K562 (cell line): ENCODE measurements at regions not wholly inside any gene's neighbourhood (a gene's known extent, or its start where the extent isn't known, plus 50 kb on each side); places are given as distances from the start of the nearest gene placed in this dataset.

Experiments
- ATAC-seq: fragments of 200-7000 bp; cut with Tn5 transposase; 3 replicates; pipeline ENCODE4 v1.9.1; 2020; ENCODE audit warnings: moderate library complexity
- BruUV-seq: library from RNA; stranded (reverse); fragments of 400-500 nt; replicated peaks from 2 replicates; lab custom pipeline; 2021; lab: Mats Ljungman, UMichigan
- CTCF ChIA-PET: fragments of 300-600 bp; formaldehyde crosslinking; extraction: SDS; loops from one replicate; lab custom pipeline; 2021; ENCODE audit warnings: low intra/inter-chr PET ratio; lab: Yijun Ruan, JAX
- POLR2A ChIA-PET: fragments of 300-600, 350-650 bp; sonication (Branson Sonifier 250); formaldehyde crosslinking; extraction: SDS; loops from one replicate; lab custom pipeline; 2021; ENCODE audit warnings: antibody characterized with exemption, inconsistent platforms; lab: Yijun Ruan, JAX
- DNase-seq, 4 experiments: peaks; one replicate each; pipeline versions ENCODE4 v3.0.0 to v3.0.0-alpha.2; 2011 to 2018; ENCODE audit warnings: low spot score in 3 of 4, mixed read lengths in 3 of 4; ENCODE audit errors: extremely low read depth in 1 of 4
- FAIRE-seq: peaks from 2 replicates; lab custom pipeline; 2011; peaks lifted over from hg19 to GRCh38; lab: Jason Lieb, UNC
- H2AFZ ChIP-seq: 2 replicates; pipeline ENCODE4 v1.6.0; 2011; ENCODE audit warnings: low read depth, low read length, control low read depth, inconsistent platforms
- H3K27ac ChIP-seq: fragments of 200-600 bp; 3 replicates; pipeline ENCODE4 v1.8.0; 2011; ENCODE audit warnings: low read depth, mild to moderate bottlenecking, control low read depth, inconsistent platforms, low read length, moderate library complexity, mixed read lengths; ENCODE audit errors: extremely low read depth
- H3K27me3 ChIP-seq, 2 experiments: fragments of 300-600 bp in 1 of 2; 2 replicates in 1 of 2; 3 replicates in 1 of 2; pipeline versions ENCODE4 v1.6.0 to v1.8.0; 2011; ENCODE audit warnings: inconsistent platforms in 2 of 2, low read length in 2 of 2, mild to moderate bottlenecking in 1 of 2, mixed read lengths in 1 of 2, moderate library complexity in 1 of 2; ENCODE audit not compliant: control insufficient read depth in 2 of 2, insufficient read depth in 2 of 2
- H3K36me3 ChIP-seq: fragments of 300-600 bp; 3 replicates; pipeline ENCODE4 v1.8.0; 2011; ENCODE audit warnings: mild to moderate bottlenecking, low read length, inconsistent platforms; ENCODE audit not compliant: control insufficient read depth, insufficient read depth
- H3K4me1 ChIP-seq, 2 experiments: fragments of 200-600 bp in 1 of 2; replicated peaks in 1 of 2; 2 replicates in 1 of 2; 3 replicates in 1 of 2; pipeline versions ENCODE4 v1.5.1 to v1.8.0; 2011; ENCODE audit warnings: inconsistent platforms in 2 of 2, low read length in 2 of 2, mild to moderate bottlenecking in 1 of 2, mixed read lengths in 1 of 2, moderate library complexity in 1 of 2; ENCODE audit not compliant: control insufficient read depth in 2 of 2, insufficient read depth in 2 of 2
- H3K4me2 ChIP-seq: 2 replicates; pipeline ENCODE4 v1.6.1; 2011; ENCODE audit warnings: low read length, control low read depth, inconsistent platforms, mixed read lengths; ENCODE audit not compliant: insufficient read depth
- H3K4me3 ChIP-seq: fragments of 200-600 bp; sonication (generic), shearing (Covaris generic); 2 replicates; pipeline ENCODE4 v1.5.1; 2016; ENCODE audit warnings: control low read depth, inconsistent platforms
- H3K79me2 ChIP-seq: fragments of 200-600 bp; 3 replicates; pipeline ENCODE4 v1.8.0; 2011; ENCODE audit warnings: low read length, inconsistent platforms; ENCODE audit not compliant: control insufficient read depth, insufficient read depth
- H3K9ac ChIP-seq, 2 experiments: 2 replicates each; pipeline versions ENCODE4 v1.6.0 to v1.6.1; 2011; ENCODE audit warnings: low read depth in 2 of 2, low read length in 2 of 2, control low read depth in 1 of 2, inconsistent platforms in 1 of 2, mild to moderate bottlenecking in 1 of 2, mixed read lengths in 1 of 2; ENCODE audit not compliant: insufficient read depth in 1 of 2
- H3K9me1 ChIP-seq: one replicate; pipeline ENCODE4 v1.6.0; 2011; ENCODE audit warnings: inconsistent platforms, mild to moderate bottlenecking, low read length, moderate library complexity; ENCODE audit not compliant: control insufficient read depth, insufficient read depth
- H3K9me3 ChIP-seq: replicated peaks from 2 replicates; pipeline ENCODE4 v1.5.1; 2011; ENCODE audit warnings: low read depth, low read length, inconsistent platforms; ENCODE audit not compliant: control insufficient read depth, insufficient read depth
- H4K20me1 ChIP-seq: replicated peaks from 2 replicates; pipeline ENCODE4 v1.6.1; 2011; ENCODE audit warnings: low read length, inconsistent platforms, mixed read lengths; ENCODE audit not compliant: control insufficient read depth, insufficient read depth
- CBX1 ChIP-seq: sonication (generic); IDR thresholded peaks from 2 replicates; pipeline ENCODE4 v1.6.1; 2016; ENCODE audit warnings: antibody characterized with exemption, low read depth, mild to moderate bottlenecking
- FOXP1 ChIP-seq: sonication (generic); formaldehyde crosslinking; IDR thresholded peaks from 2 replicates; pipeline ENCODE4 v1.8.0; 2022; ENCODE audit warnings: mild to moderate bottlenecking, missing genetic modification reagents
- GABPA ChIP-seq: fragments of 200-800 bp; sonication (Bioruptor generic); conservative IDR thresholded peaks from 2 replicates; pipeline ENCODE4 v1.6.1; 2016; ENCODE audit warnings: low read depth, missing genetic modification characterization, missing compliant biosample characterization
- ILK ChIP-seq: fragments of 450-650 bp; IDR thresholded peaks from 2 replicates; pipeline ENCODE4 v1.6.1; 2016; ENCODE audit warnings: missing genetic modification characterization, low read depth, mild to moderate bottlenecking, missing compliant biosample characterization, moderate library complexity, borderline replicate concordance
- MBD1 ChIP-seq: fragments of 250-450 bp; sonication (Bioruptor Pico); IDR thresholded peaks from 2 replicates; pipeline ENCODE4 v1.8.0; 2022; ENCODE audit warnings: inconsistent platforms
- MEF2D ChIP-seq: conservative IDR thresholded peaks from 2 replicates; pipeline ENCODE4 v1.6.1; 2016; ENCODE audit warnings: low read depth, missing genetic modification characterization, missing compliant biosample characterization
- MTA2 ChIP-seq: fragments of 450-650 bp; IDR thresholded peaks from 2 replicates; pipeline ENCODE4 v1.6.1; 2016; ENCODE audit warnings: low read depth
- NUFIP1 ChIP-seq: fragments of 450-650 bp; IDR thresholded peaks from 2 replicates; pipeline ENCODE4 v1.6.1; 2018; ENCODE audit not compliant: partially characterized antibody
- POLR3A ChIP-seq: IDR thresholded peaks from 2 replicates; pipeline ENCODE4 v1.6.1; 2011; ENCODE audit warnings: borderline replicate concordance, mild to moderate bottlenecking, moderate library complexity; ENCODE audit not compliant: insufficient read length, insufficient read depth; ENCODE audit errors: extremely low read depth
- RNF219 ChIP-seq: fragments of 250-450 bp; sonication (Bioruptor Pico); IDR thresholded peaks from 2 replicates; pipeline ENCODE4 v1.5.0; 2022; ENCODE audit warnings: mild to moderate bottlenecking
- U2AF2 ChIP-seq: fragments of 200-400 bp; formaldehyde crosslinking; optimal IDR thresholded peaks from 2 replicates; pipeline ENCODE3; 2017; ENCODE audit warnings: low read depth, mild to moderate bottlenecking, low read length
- XRCC4 ChIP-seq: IDR thresholded peaks from one replicate; pipeline ENCODE4 v1.6.1; 2011; ENCODE audit not compliant: insufficient read depth, insufficient read length; ENCODE audit errors: extremely low read depth
- ZBTB17 ChIP-seq: fragments of 450-650 bp; formaldehyde crosslinking; IDR thresholded peaks from 2 replicates; pipeline ENCODE4 v1.4.0; 2020; ENCODE audit warnings: mild to moderate bottlenecking
- ZNF121 ChIP-seq: sonication (generic); formaldehyde crosslinking; conservative IDR thresholded peaks from 2 replicates; pipeline ENCODE4 v1.8.0; 2022; ENCODE audit warnings: missing genetic modification reagents
- ZNF668 ChIP-seq: fragments of 250-450 bp; sonication (Bioruptor Pico); IDR thresholded peaks from 2 replicates; pipeline ENCODE4 v1.8.0; 2022; ENCODE audit warnings: mild to moderate bottlenecking, inconsistent platforms
- WGBS: fragments of 100-300 bp; shearing (Covaris generic); methylation state at CpG from one replicate; pipeline ENCODE4 v1.1.6; 2016; ENCODE audit warnings: low coverage, mixed read lengths; ENCODE audit not compliant: insufficient coverage; ENCODE audit errors: missing lambda C conversion rate; 5-methylcytosine and 5-hydroxymethylcytosine counted together
- in situ Hi-C: fragments of 300-500 bp; cut with MboI; formaldehyde crosslinking; loops from 4 replicates; pipeline ENCODE4 v1.15.0; 2018; ENCODE audit warnings: inconsistent platforms, mixed read lengths
- intact Hi-C: fragments of 100-400 bp; cut with micrococcal nuclease; formaldehyde crosslinking; loops from 2 replicates; pipeline ENCODE4 v1.14.2; 2022

- POLR2A ChIA-PET, result no interaction called here
- H3K27me3 ChIP-seq, result no peaks in the 10 kb centered on the region
- H4K20me1 ChIP-seq, result no peaks in the 10 kb centered on the region
- 0% methylated on average over 2 of the region's 2 CpGs for WGBS
- DNase-seq, result no peak
- no peak for TF ChIP-seq U2AF2
- no peak for TF ChIP-seq FOXP1 (CRISPR knock-in tag)
- TF ChIP-seq MBD1 (CRISPR knock-in tag), result no peak
- TF ChIP-seq POLR3A, result no peak
- TF ChIP-seq ZNF668 (CRISPR knock-in tag), result no peak
- no peaks in the 10 kb centered on the region for H3K79me2 ChIP-seq
- H3K4me1 ChIP-seq, result no peaks in the 10 kb centered on the region
- H3K36me3 ChIP-seq, result no peaks in the 10 kb centered on the region
- H3K4me2 ChIP-seq, result no peak overlapping the region
- ATAC-seq, result no peak
- no peaks in the 10 kb centered on the region for H3K9me3 ChIP-seq
- intact Hi-C loops (no loop called here), in situ Hi-C loops (no loop called here)
- H3K9me1 ChIP-seq, result no peaks in the 10 kb centered on the region
- H3K27ac ChIP-seq, result no peak overlapping the region
- FAIRE-seq, result no peak
- H2AFZ ChIP-seq, result no peak overlapping the region
- H3K9ac ChIP-seq, result no peak overlapping the region
- no TSS peak for BruUV-seq
- no peak overlapping the region for H3K4me3 ChIP-seq
- CTCF ChIA-PET, result no interaction called here
Measured at GRCh38 chr15:24879492-24879891, 75.3 kb upstream of the SNRPN start.

- ChIA-PET CTCF (no interaction called here), POLR2A (no interaction called here)
- no peak overlapping the region for H3K4me2 ChIP-seq
- no peaks in the 10 kb centered on the region for H3K27me3 ChIP-seq
- 1% methylated on average over 8 of the region's 8 CpGs for WGBS
- H3K79me2 ChIP-seq, result no peaks in the 10 kb centered on the region
- no peaks in the 10 kb centered on the region for H4K20me1 ChIP-seq
- no peaks in the 10 kb centered on the region for H3K4me1 ChIP-seq
- no peak overlapping the region for H3K4me3 ChIP-seq
- no peaks in the 10 kb centered on the region for H3K9me3 ChIP-seq
- H3K9ac ChIP-seq, result no peak overlapping the region
- no peak overlapping the region for H3K27ac ChIP-seq
- in situ Hi-C loops, result no loop called here
- DNase-seq (no peak), FAIRE-seq (no peak), ATAC-seq (no peak)
- intact Hi-C loops, result no loop called here
- no peak overlapping the region for H2AFZ ChIP-seq
- no peaks in the 10 kb centered on the region for H3K9me1 ChIP-seq
- BruUV-seq, result no TSS peak
- no peaks in the 10 kb centered on the region for H3K36me3 ChIP-seq
- TF ChIP-seq ZNF121 (no peak), MTA2 (no peak), ZBTB17 (CRISPR knock-in tag) (no peak), ILK (tag) (no peak), XRCC4 (no peak), MEF2D (tag) (no peak), GABPA (tag) (no peak), CBX1 (no peak), RNF219 (CRISPR knock-in tag) (no peak), NUFIP1 (no peak)
Measured at GRCh38 chr15:24880663-24881062, 74.1 kb upstream of the SNRPN start.
